T-cell (primary cell): ENCODE measurements at regions not wholly inside any gene's neighbourhood (a gene's known extent, or its start where the extent isn't known, plus 50 kb on each side); places are given as distances from the start of the nearest gene placed in this dataset.

Experiments
- ATAC-seq, 4 experiments: fragments of 200-7000 bp in 3 of 4; fragments of 150-1000 bp in 1 of 4; cut with Tn5 transposase; replicated peaks in 1 of 4; 1 replicate in 3 of 4; 2 replicates in 1 of 4; pipeline ENCODE4 v1.10.0; 2021; ENCODE audit warnings: moderate library complexity in 3 of 4, mild to moderate bottlenecking in 2 of 4, moderate number of reproducible peaks in 1 of 4
- CTCF ChIA-PET, 2 donors: fragments of 300-600 bp; sonication (Branson Sonifier 250); formaldehyde crosslinking; loops; one replicate each; lab custom pipeline; 2022; ENCODE audit warnings: antibody characterized with exemption in 2 of 2; lab: Charles Lee
- POLR2A ChIA-PET, 2 donors: fragments of 300-600 bp; sonication (Branson Sonifier 250); formaldehyde crosslinking; loops; one replicate each; lab custom pipeline; 2022; ENCODE audit warnings: antibody characterized with exemption in 2 of 2; lab: Charles Lee
- DNase-seq, 35 experiments: peaks; one replicate each; pipeline versions ENCODE4 v3.0.0 to v3.0.0-alpha.2; 2013 to 2023
- H3K27ac ChIP-seq: one replicate; pipeline ENCODE4 v1.5.1; 2013; ENCODE audit warnings: low read length
- H3K27me3 ChIP-seq, 2 experiments: replicated peaks in 1 of 2; 1 replicate in 1 of 2; 2 replicates in 1 of 2; pipeline versions ENCODE4 v1.6.1 to v1.7.0; 2013; ENCODE audit warnings: low read length in 1 of 2, mixed read lengths in 1 of 2; ENCODE audit not compliant: control insufficient read depth in 2 of 2, insufficient read depth in 2 of 2; ENCODE audit errors: extremely low read depth in 1 of 2
- H3K36me3 ChIP-seq, 2 donors: 1 replicate in 1 of 2; 2 replicates in 1 of 2; pipeline versions ENCODE4 v1.6.1 to v1.7.0; 2013; ENCODE audit warnings: low read length in 1 of 2; ENCODE audit not compliant: control insufficient read depth in 2 of 2, insufficient read depth in 1 of 2; ENCODE audit errors: extremely low read depth in 1 of 2
- H3K4me1 ChIP-seq, 2 experiments: 1 replicate in 1 of 2; 2 replicates in 1 of 2; pipeline versions ENCODE4 v1.6.1 to v1.7.0; 2013; ENCODE audit warnings: low read length in 2 of 2, mixed read lengths in 1 of 2; ENCODE audit not compliant: insufficient read depth in 2 of 2, control insufficient read depth in 1 of 2; ENCODE audit errors: extremely low read depth in 1 of 2
- H3K4me3 ChIP-seq, 2 donors: 1 replicate in 1 of 2; 2 replicates in 1 of 2; pipeline versions ENCODE4 v1.5.1 to v1.7.0; 2013; ENCODE audit warnings: mild to moderate bottlenecking in 2 of 2, low read length in 1 of 2, moderate library complexity in 1 of 2; ENCODE audit not compliant: control insufficient read depth in 1 of 2; ENCODE audit errors: extremely low read depth in 1 of 2
- H3K9me3 ChIP-seq: 2 replicates; pipeline ENCODE4 v1.7.0; 2013
- H3K27ac Mint-ChIP-seq, 2 donors: one replicate each; pipeline ENCODE4 v1.8.0; 2020 to 2021; ENCODE audit warnings: mild to moderate bottlenecking in 2 of 2, mixed read lengths in 2 of 2
- H3K27me3 Mint-ChIP-seq, 2 donors: one replicate each; pipeline ENCODE4 v1.8.0; 2021 to 2022; ENCODE audit warnings: mixed read lengths in 2 of 2
- H3K36me3 Mint-ChIP-seq: one replicate; pipeline ENCODE4 v1.8.0; 2021; ENCODE audit warnings: mixed read lengths
- H3K4me1 Mint-ChIP-seq, 3 donors: one replicate each; pipeline ENCODE4 v1.8.0; 2020 to 2022; ENCODE audit warnings: mixed read lengths in 3 of 3, mild to moderate bottlenecking in 1 of 3
- H3K4me3 Mint-ChIP-seq, 3 donors: one replicate each; pipeline ENCODE4 v1.8.0; 2020 to 2022; ENCODE audit warnings: mild to moderate bottlenecking in 3 of 3, mixed read lengths in 3 of 3, moderate library complexity in 3 of 3
- H3K9me3 Mint-ChIP-seq, 3 donors: one replicate each; pipeline ENCODE4 v1.8.0; 2020 to 2022; ENCODE audit warnings: mixed read lengths in 3 of 3
- WGBS: methylation state at CpG from one replicate; pipeline ENCODE4 v1.1.5; 2013; ENCODE audit warnings: missing lambda C conversion rate; ENCODE audit not compliant: insufficient coverage; 5-methylcytosine and 5-hydroxymethylcytosine counted together

GRCh38 chr5:113652161-113652560 is 138.7 kb downstream of the YTHDC2 start:
- Histone ChIP-seq H3K27me3 (no peaks in the 10 kb centered on the region), H3K36me3 (no peaks in the 10 kb centered on the region), H3K27ac (no peak overlapping the region), H3K9me3 (no peaks in the 10 kb centered on the region), H3K4me3 (no peak overlapping the region), H3K4me1 (no peaks in the 10 kb centered on the region)
- Mint-ChIP-seq H3K9me3 (peaks cover 0 to 5% (median 0%) of the 10 kb centered on the region in 3 donors), H3K4me1 (no peaks in the 10 kb centered on the region), H3K4me3 (no peak overlapping the region), H3K36me3 (no peaks in the 10 kb centered on the region), H3K27me3 (peaks cover 9 to 16% of the 10 kb centered on the region in 2 donors), H3K27ac (no peak overlapping the region)
- ChIA-PET POLR2A (no interaction called here), CTCF (no interaction called here)
- DNase-seq (no peak), ATAC-seq (no peak)
- 94% methylated on average over 7 of the region's 7 CpGs for WGBS

- ChIA-PET POLR2A (no interaction called here), CTCF (no interaction called here)
- Histone ChIP-seq H3K9me3 (no peaks in the 10 kb centered on the region), H3K4me1 (no peaks in the 10 kb centered on the region), H3K4me3 (no peak overlapping the region), H3K27ac (no peak overlapping the region), H3K27me3 (no peaks in the 10 kb centered on the region), H3K36me3 (no peaks in the 10 kb centered on the region)
- Mint-ChIP-seq H3K4me3 (no peak overlapping the region), H3K9me3 (peaks cover 0 to 5% (median 0%) of the 10 kb centered on the region in 3 donors), H3K4me1 (no peaks in the 10 kb centered on the region), H3K27me3 (peaks cover 2 to 3% of the 10 kb centered on the region in 2 donors), H3K27ac (no peak overlapping the region), H3K36me3 (no peaks in the 10 kb centered on the region)
- DNase-seq, result no peak
- no peak for ATAC-seq
- WGBS, result 80% methylated on average over 1 of the region's 3 CpGs
Observed at GRCh38 chr5:113654828-113655227, 141.3 kb downstream of the YTHDC2 start.

- POLR2A ChIA-PET, result no interaction called here
- H3K9me3 Mint-ChIP-seq, result no peaks in the 10 kb centered on the region
- CTCF ChIA-PET, result no interaction called here
- H3K27me3 Mint-ChIP-seq, result peaks cover 27 to 29% of the 10 kb centered on the region in 2 donors
- no peak overlapping the region for H3K27ac Mint-ChIP-seq
- DNase-seq (no peak), ATAC-seq (no peak)
- Histone ChIP-seq H3K4me3 (no peak overlapping the region), H3K36me3 (no peaks in the 10 kb centered on the region), H3K27me3 (peaks cover 0 to 3% of the 10 kb centered on the region in 2 experiments), H3K9me3 (no peaks in the 10 kb centered on the region), H3K4me1 (no peaks in the 10 kb centered on the region), H3K27ac (no peak overlapping the region)
- WGBS, result no CpG with 5 or more reads among the region's 3 CpGs
- no peaks in the 10 kb centered on the region for H3K4me1 Mint-ChIP-seq
- no peaks in the 10 kb centered on the region for H3K36me3 Mint-ChIP-seq
- H3K4me3 Mint-ChIP-seq, result no peak overlapping the region
Observed at GRCh38 chr5:113660206-113660605, 146.7 kb downstream of the YTHDC2 start.

- no peaks in the 10 kb centered on the region for H3K9me3 Mint-ChIP-seq
- H3K4me1 Mint-ChIP-seq, result no peaks in the 10 kb centered on the region
- no peak overlapping the region for H3K4me3 Mint-ChIP-seq
- ATAC-seq, result no peak
- WGBS, result 100% methylated on average over 1 of the region's 1 CpG
- H3K27me3 Mint-ChIP-seq, result peaks cover 30 to 34% of the 10 kb centered on the region in 2 donors
- H3K4me3 ChIP-seq, result no peak overlapping the region
- DNase-seq, result no peak
- H3K27ac Mint-ChIP-seq, result no peak overlapping the region
- CTCF ChIA-PET, result no interaction called here
- POLR2A ChIA-PET, result no interaction called here
- no peaks in the 10 kb centered on the region for H3K36me3 ChIP-seq
- H3K4me1 ChIP-seq, result no peaks in the 10 kb centered on the region
- H3K27ac ChIP-seq, result no peak overlapping the region
- peaks cover 0 to 3% of the 10 kb centered on the region in 2 experiments for H3K27me3 ChIP-seq
- no peaks in the 10 kb centered on the region for H3K9me3 ChIP-seq
- H3K36me3 Mint-ChIP-seq, result no peaks in the 10 kb centered on the region
Observed at GRCh38 chr5:113660706-113661250, 147.3 kb downstream of the YTHDC2 start.

GRCh38 chr5:113663879-113664541 is 150.5 kb downstream of the YTHDC2 start:
- no peak overlapping the region for H3K4me3 ChIP-seq
- H3K27ac Mint-ChIP-seq, result no peak overlapping the region
- peaks cover 35% of the 10 kb centered on the region in 2 donors for H3K27me3 Mint-ChIP-seq
- 79% methylated on average over 7 of the region's 7 CpGs for WGBS
- H3K27ac ChIP-seq, result no peak overlapping the region
- no peak overlapping the region for H3K4me3 Mint-ChIP-seq
- no peaks in the 10 kb centered on the region for H3K4me1 ChIP-seq
- no peaks in the 10 kb centered on the region for H3K36me3 Mint-ChIP-seq
- H3K9me3 Mint-ChIP-seq, result peaks cover 3 to 7% (median 3%) of the 10 kb centered on the region in 3 donors
- DNase-seq, result peak in 17 of 35 experiments; percentile 1 to 44 (median 6)
- ChIA-PET CTCF (interaction anchor here in 1 of 2 donors (0.7 to 2.2 kb wide), 2 partner anchors 52 to 668 kb away, joined by 3 to 13 read pairs; no protein-coding TSS in a partner anchor), POLR2A (no interaction called here)
- no peaks in the 10 kb centered on the region for H3K9me3 ChIP-seq
- H3K27me3 ChIP-seq, result peaks cover 0 to 3% of the 10 kb centered on the region in 2 experiments
- H3K36me3 ChIP-seq, result no peaks in the 10 kb centered on the region
- no peaks in the 10 kb centered on the region for H3K4me1 Mint-ChIP-seq
- no peak for ATAC-seq

GRCh38 chr5:113673041-113673440 is 159.5 kb downstream of the YTHDC2 start:
- Mint-ChIP-seq H3K36me3 (no peaks in the 10 kb centered on the region), H3K9me3 (peaks cover 3 to 7% (median 4%) of the 10 kb centered on the region in 3 donors), H3K27ac (no peak overlapping the region), H3K4me1 (no peaks in the 10 kb centered on the region), H3K27me3 (peaks cover 0 to 5% of the 10 kb centered on the region in 2 donors), H3K4me3 (no peak overlapping the region)
- H3K36me3 ChIP-seq, result no peaks in the 10 kb centered on the region
- H3K27me3 ChIP-seq, result no peaks in the 10 kb centered on the region
- DNase-seq (no peak), ATAC-seq (no peak)
- H3K9me3 ChIP-seq, result no peaks in the 10 kb centered on the region
- H3K4me1 ChIP-seq, result no peaks in the 10 kb centered on the region
- CTCF ChIA-PET, result interaction anchor here in 1 of 2 donors (0.6 kb wide), 1 partner anchor 935 kb away, joined by 3 read pairs; no protein-coding TSS in a partner anchor
- no peak overlapping the region for H3K4me3 ChIP-seq
- no peak overlapping the region for H3K27ac ChIP-seq
- 52% methylated on average over 2 of the region's 3 CpGs for WGBS
- POLR2A ChIA-PET, result no interaction called here
